ENCODE measurements at regions not wholly inside any gene's neighbourhood (a gene's known extent, or its start where the extent isn't known, plus 50 kb on each side); places are given as distances from the start of the nearest gene placed in this dataset.
"Not testable (repeated sequence)": the region's sequence is repeated elsewhere in the genome, so short reads cannot be mapped to it uniquely, and the experiment has no call there.

GRCh38 chr17:33908363-33909064 lies 346.6 kb upstream of the CCL2 start:
- ChIA-PET POLR2A (no interaction called here), CTCF (no interaction called here)
- no peak overlapping the region for H3K27ac Mint-ChIP-seq
- no peaks in the 10 kb centered on the region for H3K4me1 Mint-ChIP-seq (ENCODE audit: low read depth)
- H3K4me3 Mint-ChIP-seq, result no peak overlapping the region
- DNase-seq, result no peak
- H3K9me3 Mint-ChIP-seq (ENCODE audit: insufficient read depth), result no peaks in the 10 kb centered on the region
- no peaks in the 10 kb centered on the region for H3K27me3 Mint-ChIP-seq (ENCODE audit: low read depth)
- no peak for ATAC-seq
- no peaks in the 10 kb centered on the region for H3K36me3 Mint-ChIP-seq (ENCODE audit: low read depth)

- H3K9me3 Mint-ChIP-seq (ENCODE audit: insufficient read depth), result no peaks in the 10 kb centered on the region
- no peaks in the 10 kb centered on the region for H3K27me3 Mint-ChIP-seq (ENCODE audit: low read depth)
- H3K27ac Mint-ChIP-seq, result no peak overlapping the region
- ATAC-seq (no peak), DNase-seq (no peak)
- no peaks in the 10 kb centered on the region for H3K4me1 Mint-ChIP-seq (ENCODE audit: low read depth)
- ChIA-PET CTCF (no interaction called here), POLR2A (interaction anchor here (0.7 kb wide), 1 partner anchor 170 kb away, joined by 3 read pairs; no protein-coding TSS in a partner anchor)
- no peaks in the 10 kb centered on the region for H3K36me3 Mint-ChIP-seq (ENCODE audit: low read depth)
- no peak overlapping the region for H3K4me3 Mint-ChIP-seq
These were observed 344.8 kb upstream of the CCL2 start for GRCh38 chr17:33910200-33910857.

GRCh38 chr17:33914125-33914524 lies 341.0 kb upstream of the CCL2 start:
- ATAC-seq, result no peak
- no peaks in the 10 kb centered on the region for H3K9me3 Mint-ChIP-seq (ENCODE audit: insufficient read depth)
- H3K36me3 Mint-ChIP-seq (ENCODE audit: low read depth), result no peaks in the 10 kb centered on the region

GRCh38 chr17:33922971-33923370 lies 332.1 kb upstream of the CCL2 start:
- H3K9me3 Mint-ChIP-seq (ENCODE audit: insufficient read depth), result no peaks in the 10 kb centered on the region
- DNase-seq (no peak), ATAC-seq (no peak)
- no peak overlapping the region for H3K4me3 Mint-ChIP-seq
- ChIA-PET POLR2A (no interaction called here), CTCF (no interaction called here)
- H3K27me3 Mint-ChIP-seq (ENCODE audit: low read depth), result peaks cover 10% of the 10 kb centered on the region
- H3K27ac Mint-ChIP-seq, result no peak overlapping the region
- no peaks in the 10 kb centered on the region for H3K4me1 Mint-ChIP-seq (ENCODE audit: low read depth)
- H3K36me3 Mint-ChIP-seq (ENCODE audit: low read depth), result no peaks in the 10 kb centered on the region

More at GRCh38 chr17:33914125-33914524, 341.0 kb upstream of the CCL2 start:
- CTCF ChIA-PET, result no interaction called here
- H3K27ac Mint-ChIP-seq, result no peak overlapping the region
- H3K27me3 Mint-ChIP-seq (ENCODE audit: low read depth), result peaks cover 3% of the 10 kb centered on the region
- POLR2A ChIA-PET, result no interaction called here
- H3K4me3 Mint-ChIP-seq, result no peak overlapping the region
- H3K4me1 Mint-ChIP-seq (ENCODE audit: low read depth), result no peaks in the 10 kb centered on the region
- DNase-seq, result no peak

GRCh38 chr17:33924104-33924503 lies 331.0 kb upstream of the CCL2 start:
- Mint-ChIP-seq H3K36me3 (ENCODE audit: low read depth) (no peaks in the 10 kb centered on the region), H3K9me3 (ENCODE audit: insufficient read depth) (no peaks in the 10 kb centered on the region), H3K4me3 (no peak overlapping the region), H3K27ac (no peak overlapping the region), H3K4me1 (ENCODE audit: low read depth) (no peaks in the 10 kb centered on the region), H3K27me3 (ENCODE audit: low read depth) (peaks cover 8% of the 10 kb centered on the region)
- DNase-seq (no peak), ATAC-seq (no peak)
- ChIA-PET CTCF (no interaction called here), POLR2A (no interaction called here)

- no peak overlapping the region for H3K27ac Mint-ChIP-seq
- CTCF ChIA-PET, result no interaction called here
- peaks cover 2% of the 10 kb centered on the region for H3K27me3 Mint-ChIP-seq (ENCODE audit: low read depth)
- H3K36me3 Mint-ChIP-seq (ENCODE audit: low read depth), result no peaks in the 10 kb centered on the region
- POLR2A ChIA-PET, result no interaction called here
- ATAC-seq (no peak), DNase-seq (no peak)
- H3K9me3 Mint-ChIP-seq (ENCODE audit: insufficient read depth), result no peaks in the 10 kb centered on the region
- no peaks in the 10 kb centered on the region for H3K4me1 Mint-ChIP-seq (ENCODE audit: low read depth)
- no peak overlapping the region for H3K4me3 Mint-ChIP-seq
These were observed 329.4 kb upstream of the CCL2 start for GRCh38 chr17:33925649-33926048.

GRCh38 chr17:33927732-33928133 lies 327.4 kb upstream of the CCL2 start:
- Mint-ChIP-seq H3K9me3 (ENCODE audit: insufficient read depth) (no peaks in the 10 kb centered on the region), H3K27me3 (ENCODE audit: low read depth) (no peaks in the 10 kb centered on the region), H3K4me3 (no peak overlapping the region), H3K27ac (no peak overlapping the region), H3K4me1 (ENCODE audit: low read depth) (no peaks in the 10 kb centered on the region), H3K36me3 (ENCODE audit: low read depth) (no peaks in the 10 kb centered on the region)
- POLR2A ChIA-PET, result no interaction called here
- CTCF ChIA-PET, result interaction anchor here (0.8 to 2.9 kb wide), 2 partner anchors 218 to 220 kb away, joined by 3 to 30 read pairs; no protein-coding TSS in a partner anchor
- DNase-seq (no peak), ATAC-seq (no peak)

GRCh38 chr17:33929181-33929724 lies 325.8 kb upstream of the CCL2 start:
- no peak for DNase-seq

GRCh38 chr17:33931148-33931814 lies 323.8 kb upstream of the CCL2 start:
- ATAC-seq; H3K27ac Mint-ChIP-seq; H3K9me3 Mint-ChIP-seq (ENCODE audit: insufficient read depth); H3K4me1 Mint-ChIP-seq (ENCODE audit: low read depth); CTCF ChIA-PET; POLR2A ChIA-PET; H3K27me3 Mint-ChIP-seq (ENCODE audit: low read depth); H3K36me3 Mint-ChIP-seq (ENCODE audit: low read depth); H3K4me3 Mint-ChIP-seq; DNase-seq: not testable (repeated sequence)

More at GRCh38 chr17:33929181-33929724, 325.8 kb upstream of the CCL2 start:
- ATAC-seq, result no peak
- Mint-ChIP-seq H3K4me3 (no peak overlapping the region), H3K4me1 (ENCODE audit: low read depth) (no peaks in the 10 kb centered on the region), H3K27me3 (ENCODE audit: low read depth) (no peaks in the 10 kb centered on the region), H3K9me3 (ENCODE audit: insufficient read depth) (no peaks in the 10 kb centered on the region), H3K36me3 (ENCODE audit: low read depth) (no peaks in the 10 kb centered on the region), H3K27ac (no peak overlapping the region)
- POLR2A ChIA-PET, result no interaction called here
- CTCF ChIA-PET, result interaction anchor here (2.9 kb wide), 1 partner anchor 216 kb away, joined by 30 read pairs; no protein-coding TSS in a partner anchor

- no peaks in the 10 kb centered on the region for H3K36me3 Mint-ChIP-seq (ENCODE audit: low read depth)
- H3K27me3 Mint-ChIP-seq (ENCODE audit: low read depth), result no peaks in the 10 kb centered on the region
- H3K9me3 Mint-ChIP-seq (ENCODE audit: insufficient read depth), result no peaks in the 10 kb centered on the region
- no peak overlapping the region for H3K27ac Mint-ChIP-seq
- DNase-seq (no peak), ATAC-seq (no peak)
- ChIA-PET CTCF (no interaction called here), POLR2A (no interaction called here)
- no peaks in the 10 kb centered on the region for H3K4me1 Mint-ChIP-seq (ENCODE audit: low read depth)
- no peak overlapping the region for H3K4me3 Mint-ChIP-seq
These were observed 322.1 kb upstream of the CCL2 start for GRCh38 chr17:33932996-33933395.

- Mint-ChIP-seq H3K27ac (no peak overlapping the region), H3K36me3 (ENCODE audit: low read depth) (no peaks in the 10 kb centered on the region), H3K4me1 (ENCODE audit: low read depth) (no peaks in the 10 kb centered on the region), H3K4me3 (no peak overlapping the region), H3K27me3 (ENCODE audit: low read depth) (no peaks in the 10 kb centered on the region), H3K9me3 (ENCODE audit: insufficient read depth) (no peaks in the 10 kb centered on the region)
- ATAC-seq (no peak), DNase-seq (no peak)
- ChIA-PET POLR2A (no interaction called here), CTCF (no interaction called here)
These were observed 321.5 kb upstream of the CCL2 start for GRCh38 chr17:33933576-33933975.

- ChIA-PET POLR2A (no interaction called here), CTCF (no interaction called here)
- ATAC-seq (no peak), DNase-seq (no peak)
- no peaks in the 10 kb centered on the region for H3K36me3 Mint-ChIP-seq (ENCODE audit: low read depth)
- no peaks in the 10 kb centered on the region for H3K9me3 Mint-ChIP-seq (ENCODE audit: insufficient read depth)
- H3K4me3 Mint-ChIP-seq, result no peak overlapping the region
- no peak overlapping the region for H3K27ac Mint-ChIP-seq
- no peaks in the 10 kb centered on the region for H3K4me1 Mint-ChIP-seq (ENCODE audit: low read depth)
- H3K27me3 Mint-ChIP-seq (ENCODE audit: low read depth), result no peaks in the 10 kb centered on the region
These were observed 320.4 kb upstream of the CCL2 start for GRCh38 chr17:33934696-33935095.

All from activated CD8-positive, alpha-beta T cell treated with anti-CD3 and anti-CD28 coated beads, Interleukin-2, amount 10 ng/mL, durations not matched to agents 7 days and 5 days (primary cell).